ENCODE measurements at regions not wholly inside any gene's neighbourhood (a gene's known extent, or its start where the extent isn't known, plus 50 kb on each side); places are given as distances from the start of the nearest gene placed in this dataset.

GRCh38 chr2:126775300-126775985, 119.5 kb downstream of the GYPC start:
- no peak for DNase-seq

GRCh38 chr2:126776255-126776654, 120.3 kb downstream of the GYPC start:
- no peak for DNase-seq

- peak; percentile 52 for DNase-seq
Observed at GRCh38 chr2:126776692-126777619, 121.0 kb downstream of the GYPC start.

- no peak for DNase-seq
Observed at GRCh38 chr2:126777620-126777978, 121.1 kb upstream of the TEX51 start.

GRCh38 chr2:126778561-126779501, 119.9 kb upstream of the TEX51 start:
- DNase-seq, result no peak

- DNase-seq, result no peak
Observed at GRCh38 chr2:126781206-126781605, 117.5 kb upstream of the TEX51 start.

- DNase-seq, result no peak
Observed at GRCh38 chr2:126781806-126782205, 116.9 kb upstream of the TEX51 start.

- no peak for DNase-seq
Observed at GRCh38 chr2:126782648-126783047, 116.0 kb upstream of the TEX51 start.

- DNase-seq, result no peak
Observed at GRCh38 chr2:126783341-126783740, 115.3 kb upstream of the TEX51 start.

- no peak for DNase-seq
Observed at GRCh38 chr2:126784045-126784444, 114.6 kb upstream of the TEX51 start.

- no peak for DNase-seq
Observed at GRCh38 chr2:126784621-126785020, 114.1 kb upstream of the TEX51 start.

GRCh38 chr2:126785236-126785635, 113.5 kb upstream of the TEX51 start:
- DNase-seq, result no peak

- DNase-seq, result no peak
Observed at GRCh38 chr2:126785862-126786261, 112.8 kb upstream of the TEX51 start.

- no peak for DNase-seq
Observed at GRCh38 chr2:126786765-126787164, 111.9 kb upstream of the TEX51 start.

- no peak for DNase-seq
Observed at GRCh38 chr2:126787289-126787688, 111.4 kb upstream of the TEX51 start.

- no peak for DNase-seq
Observed at GRCh38 chr2:126788113-126788512, 110.6 kb upstream of the TEX51 start.

- no peak for DNase-seq
Observed at GRCh38 chr2:126788652-126789051, 110.0 kb upstream of the TEX51 start.

- DNase-seq, result no peak
Observed at GRCh38 chr2:126790987-126791780, 107.5 kb upstream of the TEX51 start.

GRCh38 chr2:126792186-126792585, 106.5 kb upstream of the TEX51 start:
- no peak for DNase-seq

GRCh38 chr2:126792993-126793392, 105.7 kb upstream of the TEX51 start:
- DNase-seq, result no peak

- no peak for DNase-seq
Observed at GRCh38 chr2:126793885-126794613, 104.6 kb upstream of the TEX51 start.

GRCh38 chr2:126795656-126796055, 103.0 kb upstream of the TEX51 start:
- no peak for DNase-seq
